NCI-H146 treated with DMSO at 0.1 percent for 48 hours (cell line): ENCODE measurements at regions not wholly inside any gene's neighbourhood (a gene's known extent, or its start where the extent isn't known, plus 50 kb on each side); places are given as distances from the start of the nearest gene placed in this dataset.
A peak's percentile ranks its signal among the peaks of the same experiment; 100 is the strongest.
"Not testable (repeated sequence)": the region's sequence is repeated elsewhere in the genome, so short reads cannot be mapped to it uniquely, and the experiment has no call there.

Source experiments
- DNase-seq: peaks from one replicate; lab custom pipeline; 2025; ENCODE audit not compliant: unreplicated experiment; lab: John Stamatoyannopoulos, UW

- DNase-seq = no peak
Measured at GRCh38 chr18:60209042-60209441, 163.5 kb downstream of the MC4R start.

GRCh38 chr18:60202708-60203107 lies 169.9 kb downstream of the MC4R start:
- no peak for DNase-seq

GRCh38 chr18:60200558-60200957 lies 172.0 kb downstream of the MC4R start:
- DNase-seq = no peak

GRCh38 chr18:60199505-60199904 lies 173.1 kb downstream of the MC4R start:
- no peak for DNase-seq

- peak; percentile 34 for DNase-seq
Measured at GRCh38 chr18:60197671-60198462, 174.7 kb downstream of the MC4R start.

GRCh38 chr18:60196836-60197606 lies 175.6 kb downstream of the MC4R start:
- DNase-seq = no peak

GRCh38 chr18:60193780-60194179 lies 178.8 kb downstream of the MC4R start:
- no peak for DNase-seq

GRCh38 chr18:60191926-60192325 lies 180.6 kb downstream of the MC4R start:
- no peak for DNase-seq

GRCh38 chr18:60189856-60190255 lies 182.7 kb downstream of the MC4R start:
- no peak for DNase-seq

- DNase-seq = no peak
Measured at GRCh38 chr18:60188958-60189357, 183.6 kb downstream of the MC4R start.

- DNase-seq = no peak
Measured at GRCh38 chr18:60182223-60182622, 190.4 kb downstream of the MC4R start.

- no peak for DNase-seq
Measured at GRCh38 chr18:60180671-60181070, 191.9 kb downstream of the MC4R start.

GRCh38 chr18:60178224-60178623 lies 194.4 kb downstream of the MC4R start:
- DNase-seq = not testable (repeated sequence)

GRCh38 chr18:60176259-60176658 lies 196.3 kb downstream of the MC4R start:
- no peak for DNase-seq

GRCh38 chr18:60174832-60175231 lies 197.7 kb downstream of the MC4R start:
- no peak for DNase-seq

GRCh38 chr18:60172030-60172429 lies 200.5 kb downstream of the MC4R start:
- DNase-seq = no peak

- DNase-seq = no peak
Measured at GRCh38 chr18:60163622-60164021, 209.0 kb downstream of the MC4R start.

- no peak for DNase-seq
Measured at GRCh38 chr18:60162388-60162787, 210.2 kb downstream of the MC4R start.

GRCh38 chr18:60157810-60158209 lies 214.8 kb downstream of the MC4R start:
- no peak for DNase-seq

- DNase-seq = no peak
Measured at GRCh38 chr18:60153376-60153775, 219.2 kb downstream of the MC4R start.

GRCh38 chr18:60149316-60149715 lies 223.3 kb downstream of the MC4R start:
- DNase-seq = no peak

GRCh38 chr18:60147323-60147722 lies 225.3 kb downstream of the MC4R start:
- no peak for DNase-seq
